ENCODE measurements at regions not wholly inside any gene's neighbourhood (a gene's known extent, or its start where the extent isn't known, plus 50 kb on each side); places are given as distances from the start of the nearest gene placed in this dataset.
"Not testable (repeated sequence)": the region's sequence is repeated elsewhere in the genome, so short reads cannot be mapped to it uniquely, and the experiment has no call there.

GRCh38 chr5:38615981-38616451, 59.6 kb upstream of the LIFR start:
- Histone ChIP-seq H3K27ac (ENCODE audit: insufficient read depth in 1 of 2, low read depth in 1 of 2, low read length in 2 of 2, poor library complexity in 1 of 2, severe bottlenecking in 2 of 2) (no peak overlapping the region), H3K4me3 (ENCODE audit: control insufficient read depth in 1 of 7, extremely low read depth in 1 of 7, insufficient read depth in 4 of 7, low read depth in 2 of 7, low read length in 6 of 7) (no peak overlapping the region), H3K9me3 (ENCODE audit: control extremely low read depth in 1 of 5, control insufficient read depth in 4 of 5, insufficient read depth in 2 of 5, low read depth in 1 of 5, low read length in 4 of 5) (peaks cover 0 to 6% (median 4%) of the 10 kb centered on the region in 5 experiments), H3K4me1 (ENCODE audit: control extremely low read depth in 1 of 4, control insufficient read depth in 4 of 4, insufficient read depth in 4 of 4, low read length in 3 of 4) (no peaks in the 10 kb centered on the region), H3K36me3 (ENCODE audit: control insufficient read depth in 4 of 4, insufficient read depth in 4 of 4, low read length in 3 of 4) (no peaks in the 10 kb centered on the region), H3K27me3 (replicated peaks in 2 of 5; ENCODE audit: control insufficient read depth in 4 of 5, insufficient read depth in 5 of 5, low read length in 4 of 5) (peaks cover 0 to 9% (median 0%) of the 10 kb centered on the region in 5 experiments)
- ChIA-PET POLR2A (no interaction called here), CTCF (no interaction called here)
- WGBS (ENCODE audit: insufficient coverage): 63% methylated on average over 3 of the region's 3 CpGs
- no peak for DNase-seq

GRCh38 chr5:38618154-38618553, 61.7 kb upstream of the LIFR start:
- no peak overlapping the region for H3K4me3 ChIP-seq (ENCODE audit: control insufficient read depth in 1 of 7, extremely low read depth in 1 of 7, insufficient read depth in 4 of 7, low read depth in 2 of 7, low read length in 6 of 7)
- DNase-seq: no peak
- no peak overlapping the region for H3K27ac ChIP-seq (ENCODE audit: insufficient read depth in 1 of 2, low read depth in 1 of 2, low read length in 2 of 2, poor library complexity in 1 of 2, severe bottlenecking in 2 of 2)
- H3K27me3 ChIP-seq (replicated peaks in 2 of 5; ENCODE audit: control insufficient read depth in 4 of 5, insufficient read depth in 5 of 5, low read length in 4 of 5): peaks cover 0 to 6% (median 0%) of the 10 kb centered on the region in 5 experiments
- peaks cover 0 to 6% (median 4%) of the 10 kb centered on the region in 5 experiments for H3K9me3 ChIP-seq (ENCODE audit: control extremely low read depth in 1 of 5, control insufficient read depth in 4 of 5, insufficient read depth in 2 of 5, low read depth in 1 of 5, low read length in 4 of 5)
- H3K4me1 ChIP-seq (ENCODE audit: control extremely low read depth in 1 of 4, control insufficient read depth in 4 of 4, insufficient read depth in 4 of 4, low read length in 3 of 4): no peaks in the 10 kb centered on the region
- ChIA-PET POLR2A (no interaction called here), CTCF (no interaction called here)
- H3K36me3 ChIP-seq (ENCODE audit: control insufficient read depth in 4 of 4, insufficient read depth in 4 of 4, low read length in 3 of 4): no peaks in the 10 kb centered on the region
- no CpG with 5 or more reads among the region's 1 CpG for whole genome bisulfite sequencing (ENCODE audit: insufficient coverage)

GRCh38 chr5:38621331-38621730, 64.9 kb upstream of the LIFR start:
- DNase-seq: no peak
- peaks cover 0 to 6% (median 4%) of the 10 kb centered on the region in 5 experiments for H3K9me3 ChIP-seq (ENCODE audit: control extremely low read depth in 1 of 5, control insufficient read depth in 4 of 5, insufficient read depth in 2 of 5, low read depth in 1 of 5, low read length in 4 of 5)
- CTCF ChIA-PET: no interaction called here
- H3K4me3 ChIP-seq (ENCODE audit: control insufficient read depth in 1 of 7, extremely low read depth in 1 of 7, insufficient read depth in 4 of 7, low read depth in 2 of 7, low read length in 6 of 7): no peak overlapping the region
- peaks cover 0 to 5% (median 0%) of the 10 kb centered on the region in 5 experiments for H3K27me3 ChIP-seq (replicated peaks in 2 of 5; ENCODE audit: control insufficient read depth in 4 of 5, insufficient read depth in 5 of 5, low read length in 4 of 5)
- no peaks in the 10 kb centered on the region for H3K36me3 ChIP-seq (ENCODE audit: control insufficient read depth in 4 of 4, insufficient read depth in 4 of 4, low read length in 3 of 4)
- H3K27ac ChIP-seq (ENCODE audit: insufficient read depth in 1 of 2, low read depth in 1 of 2, low read length in 2 of 2, poor library complexity in 1 of 2, severe bottlenecking in 2 of 2): no peak overlapping the region
- no peaks in the 10 kb centered on the region for H3K4me1 ChIP-seq (ENCODE audit: control extremely low read depth in 1 of 4, control insufficient read depth in 4 of 4, insufficient read depth in 4 of 4, low read length in 3 of 4)
- POLR2A ChIA-PET: no interaction called here

- Histone ChIP-seq H3K27ac (ENCODE audit: insufficient read depth in 1 of 2, low read depth in 1 of 2, low read length in 2 of 2, poor library complexity in 1 of 2, severe bottlenecking in 2 of 2) (no peak overlapping the region), H3K27me3 (replicated peaks in 2 of 5; ENCODE audit: control insufficient read depth in 4 of 5, insufficient read depth in 5 of 5, low read length in 4 of 5) (peaks cover 0 to 5% (median 0%) of the 10 kb centered on the region in 5 experiments), H3K4me1 (ENCODE audit: control extremely low read depth in 1 of 4, control insufficient read depth in 4 of 4, insufficient read depth in 4 of 4, low read length in 3 of 4) (no peaks in the 10 kb centered on the region), H3K9me3 (ENCODE audit: control extremely low read depth in 1 of 5, control insufficient read depth in 4 of 5, insufficient read depth in 2 of 5, low read depth in 1 of 5, low read length in 4 of 5) (peaks cover 0 to 6% (median 4%) of the 10 kb centered on the region in 5 experiments), H3K36me3 (ENCODE audit: control insufficient read depth in 4 of 4, insufficient read depth in 4 of 4, low read length in 3 of 4) (no peaks in the 10 kb centered on the region), H3K4me3 (ENCODE audit: control insufficient read depth in 1 of 7, extremely low read depth in 1 of 7, insufficient read depth in 4 of 7, low read depth in 2 of 7, low read length in 6 of 7) (no peak overlapping the region)
- POLR2A ChIA-PET: no interaction called here
- DNase-seq: no peak
- whole genome bisulfite sequencing (ENCODE audit: insufficient coverage): 100% methylated on average over 2 of the region's 3 CpGs
- CTCF ChIA-PET: no interaction called here
Measured at GRCh38 chr5:38621840-38622437, 65.5 kb upstream of the LIFR start.

GRCh38 chr5:38622723-38623129, 66.3 kb upstream of the LIFR start:
- Histone ChIP-seq H3K4me1 (ENCODE audit: control extremely low read depth in 1 of 4, control insufficient read depth in 4 of 4, insufficient read depth in 4 of 4, low read length in 3 of 4) (no peaks in the 10 kb centered on the region), H3K27ac (ENCODE audit: insufficient read depth in 1 of 2, low read depth in 1 of 2, low read length in 2 of 2, poor library complexity in 1 of 2, severe bottlenecking in 2 of 2) (no peak overlapping the region), H3K9me3 (ENCODE audit: control extremely low read depth in 1 of 5, control insufficient read depth in 4 of 5, insufficient read depth in 2 of 5, low read depth in 1 of 5, low read length in 4 of 5) (peaks cover 0 to 4% (median 3%) of the 10 kb centered on the region in 5 experiments), H3K36me3 (ENCODE audit: control insufficient read depth in 4 of 4, insufficient read depth in 4 of 4, low read length in 3 of 4) (no peaks in the 10 kb centered on the region), H3K4me3 (ENCODE audit: control insufficient read depth in 1 of 7, extremely low read depth in 1 of 7, insufficient read depth in 4 of 7, low read depth in 2 of 7, low read length in 6 of 7) (no peak overlapping the region), H3K27me3 (replicated peaks in 2 of 5; ENCODE audit: control insufficient read depth in 4 of 5, insufficient read depth in 5 of 5, low read length in 4 of 5) (peaks cover 0 to 5% (median 0%) of the 10 kb centered on the region in 5 experiments)
- POLR2A ChIA-PET: no interaction called here
- DNase-seq: no peak
- 56% methylated on average over 3 of the region's 3 CpGs for WGBS (ENCODE audit: insufficient coverage)
- CTCF ChIA-PET: no interaction called here

- H3K27ac ChIP-seq (ENCODE audit: insufficient read depth in 1 of 2, low read depth in 1 of 2, low read length in 2 of 2, poor library complexity in 1 of 2, severe bottlenecking in 2 of 2); DNase-seq; POLR2A ChIA-PET; H3K4me3 ChIP-seq (ENCODE audit: control insufficient read depth in 1 of 7, extremely low read depth in 1 of 7, insufficient read depth in 4 of 7, low read depth in 2 of 7, low read length in 6 of 7); H3K36me3 ChIP-seq (ENCODE audit: control insufficient read depth in 4 of 4, insufficient read depth in 4 of 4, low read length in 3 of 4); H3K27me3 ChIP-seq (replicated peaks in 2 of 5; ENCODE audit: control insufficient read depth in 4 of 5, insufficient read depth in 5 of 5, low read length in 4 of 5); CTCF ChIA-PET; H3K4me1 ChIP-seq (ENCODE audit: control extremely low read depth in 1 of 4, control insufficient read depth in 4 of 4, insufficient read depth in 4 of 4, low read length in 3 of 4); H3K9me3 ChIP-seq (ENCODE audit: control extremely low read depth in 1 of 5, control insufficient read depth in 4 of 5, insufficient read depth in 2 of 5, low read depth in 1 of 5, low read length in 4 of 5): not testable (repeated sequence)
- WGBS (ENCODE audit: insufficient coverage): 97% methylated on average over 12 of the region's 12 CpGs
Measured at GRCh38 chr5:38624541-38624940, 68.1 kb upstream of the LIFR start.

GRCh38 chr5:38631376-38631775, 74.9 kb upstream of the LIFR start:
- H3K36me3 ChIP-seq (ENCODE audit: control insufficient read depth in 4 of 4, insufficient read depth in 4 of 4, low read length in 3 of 4); H3K27ac ChIP-seq (ENCODE audit: insufficient read depth in 1 of 2, low read depth in 1 of 2, low read length in 2 of 2, poor library complexity in 1 of 2, severe bottlenecking in 2 of 2); DNase-seq; H3K27me3 ChIP-seq (replicated peaks in 2 of 5; ENCODE audit: control insufficient read depth in 4 of 5, insufficient read depth in 5 of 5, low read length in 4 of 5); H3K4me1 ChIP-seq (ENCODE audit: control extremely low read depth in 1 of 4, control insufficient read depth in 4 of 4, insufficient read depth in 4 of 4, low read length in 3 of 4); POLR2A ChIA-PET; H3K4me3 ChIP-seq (ENCODE audit: control insufficient read depth in 1 of 7, extremely low read depth in 1 of 7, insufficient read depth in 4 of 7, low read depth in 2 of 7, low read length in 6 of 7): not testable (repeated sequence)
- H3K9me3 ChIP-seq (ENCODE audit: control extremely low read depth in 1 of 5, control insufficient read depth in 4 of 5, insufficient read depth in 2 of 5, low read depth in 1 of 5, low read length in 4 of 5): peaks cover 0 to 12% (median 7%) of the 10 kb centered on the region in 5 experiments
- WGBS (ENCODE audit: insufficient coverage): 95% methylated on average over 22 of the region's 24 CpGs
- CTCF ChIA-PET: interaction anchor here (1.2 kb wide), 1 partner anchor 97 kb away, joined by 3 read pairs; no protein-coding TSS in a partner anchor

All from common myeloid progenitor, CD34-positive (primary cell).